Non-pigmented ciliary epithelial cell (primary cell): ENCODE measurements at regions not wholly inside any gene's neighbourhood (a gene's known extent, or its start where the extent isn't known, plus 50 kb on each side); places are given as distances from the start of the nearest gene placed in this dataset.

Experiments
- DNase-seq: peaks from one replicate; pipeline ENCODE4 v3.0.0-alpha.2; 2010; ENCODE audit warnings: low read depth

DNA sequence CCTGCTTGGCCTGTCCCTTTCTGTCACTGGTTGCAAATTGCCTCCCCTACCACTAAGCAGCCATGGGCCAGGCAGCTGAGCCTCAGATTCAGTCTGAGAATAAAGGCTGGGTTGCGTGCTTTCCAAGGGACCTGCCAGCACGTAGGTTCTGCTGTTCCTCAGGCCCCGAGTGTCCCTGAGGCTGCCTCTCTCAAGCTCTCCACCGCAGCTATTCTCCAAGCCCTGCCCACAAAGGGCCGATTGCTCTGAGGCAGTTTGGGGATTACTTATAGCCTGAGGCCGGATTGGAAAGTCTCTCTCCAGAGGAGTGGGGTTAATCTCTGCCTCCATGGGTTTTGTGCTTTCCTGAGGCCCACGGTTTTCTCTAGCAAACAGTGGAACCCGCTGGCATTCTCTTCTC is 590.7 kb downstream of the BCOR start:
- DNase-seq, result no peak

- no peak for DNase-seq
These were observed 590.0 kb downstream of the BCOR start for GRCh38 chrX:39507617-39508299.

DNA sequence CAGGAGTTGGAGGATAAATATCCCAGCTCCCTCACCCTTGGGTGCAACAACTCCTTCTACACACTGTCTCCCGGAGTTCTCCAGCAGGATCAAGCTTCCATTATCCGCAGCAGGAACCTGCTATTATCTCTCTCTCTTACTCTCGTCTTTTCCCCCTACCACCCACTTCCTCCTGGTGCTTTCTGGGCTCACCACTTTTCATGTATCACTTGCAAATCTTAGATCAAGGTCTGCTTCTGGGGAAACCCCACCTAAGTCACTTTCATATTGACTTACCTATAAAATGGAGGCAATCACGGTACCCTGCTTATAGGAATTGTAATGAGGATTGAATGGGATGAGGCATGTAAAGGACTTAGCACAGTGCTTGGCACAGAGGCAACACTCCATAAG is 589.5 kb downstream of the BCOR start:
- no peak for DNase-seq

DNA sequence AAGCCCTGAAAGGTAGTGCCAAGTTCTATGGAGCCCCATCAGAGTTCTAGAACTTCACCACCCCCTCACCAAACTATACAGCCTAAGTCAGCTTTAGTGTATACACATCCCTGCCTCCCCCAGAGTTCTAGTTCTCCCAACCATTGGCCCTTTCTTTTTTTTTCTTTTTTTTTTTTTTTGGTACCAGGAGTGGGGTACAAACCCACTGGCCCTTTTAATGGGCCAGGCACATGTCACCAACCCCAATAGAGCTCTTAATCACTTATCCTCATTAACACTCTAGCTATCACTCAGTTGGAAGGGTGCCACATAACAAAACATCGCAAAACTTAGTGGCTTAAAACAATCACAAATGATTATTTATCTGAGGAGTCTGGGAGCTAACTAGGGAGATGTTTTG is 588.6 kb downstream of the BCOR start:
- no peak for DNase-seq

DNA sequence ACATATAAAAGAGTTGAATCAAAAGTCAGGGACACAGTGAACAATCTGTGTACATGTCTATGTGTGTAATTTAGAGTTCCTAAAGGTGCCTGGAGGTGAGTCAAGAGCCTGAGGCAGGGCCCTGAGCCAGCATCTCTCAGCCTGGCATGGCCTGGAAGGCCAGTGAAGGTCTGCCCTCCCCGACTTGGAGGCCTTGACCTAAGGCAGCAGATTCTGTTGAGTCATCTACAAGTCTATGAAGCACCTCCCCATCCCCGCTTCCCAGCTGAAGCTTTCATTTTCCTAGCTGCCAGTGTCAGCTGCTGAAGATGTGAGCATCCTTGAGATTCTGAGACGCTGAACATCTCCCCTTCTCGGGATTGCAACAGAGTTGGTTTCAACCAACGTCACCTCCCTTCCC is 583.9 kb downstream of the BCOR start:
- DNase-seq, result no peak

- DNase-seq, result no peak
These were observed 583.0 kb downstream of the BCOR start for GRCh38 chrX:39514801-39515200.

- DNase-seq, result no peak
These were observed 581.3 kb downstream of the BCOR start for GRCh38 chrX:39516427-39516841.

GRCh38 chrX:39518476-39519029 is 579.2 kb downstream of the BCOR start:
- no peak for DNase-seq

DNA sequence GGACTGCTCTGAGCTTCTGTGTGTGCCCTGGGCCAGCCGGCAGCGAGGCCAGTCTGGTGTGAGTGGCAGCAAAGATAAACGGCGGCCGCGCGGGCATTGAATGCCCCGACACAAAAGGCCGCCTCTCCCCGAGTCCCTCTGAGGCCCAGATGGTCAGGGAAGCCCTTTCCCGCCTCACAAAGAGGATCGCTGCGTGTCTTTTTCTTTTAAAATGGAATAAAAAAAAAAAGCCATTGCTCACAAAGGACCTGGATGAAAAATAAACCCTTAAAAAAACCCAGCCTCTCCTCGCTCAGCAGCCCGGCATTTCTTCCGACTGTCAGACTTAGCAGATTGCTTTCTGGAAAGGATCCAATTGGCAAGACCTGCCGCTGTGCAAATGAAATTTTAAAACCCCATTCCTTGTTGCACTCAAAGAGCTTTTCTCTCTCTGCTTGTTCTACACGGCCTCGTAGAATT is 578.7 kb downstream of the BCOR start:
- DNase-seq, result no peak

- DNase-seq, result no peak
These were observed 578.0 kb downstream of the BCOR start for GRCh38 chrX:39519566-39520301.

DNA sequence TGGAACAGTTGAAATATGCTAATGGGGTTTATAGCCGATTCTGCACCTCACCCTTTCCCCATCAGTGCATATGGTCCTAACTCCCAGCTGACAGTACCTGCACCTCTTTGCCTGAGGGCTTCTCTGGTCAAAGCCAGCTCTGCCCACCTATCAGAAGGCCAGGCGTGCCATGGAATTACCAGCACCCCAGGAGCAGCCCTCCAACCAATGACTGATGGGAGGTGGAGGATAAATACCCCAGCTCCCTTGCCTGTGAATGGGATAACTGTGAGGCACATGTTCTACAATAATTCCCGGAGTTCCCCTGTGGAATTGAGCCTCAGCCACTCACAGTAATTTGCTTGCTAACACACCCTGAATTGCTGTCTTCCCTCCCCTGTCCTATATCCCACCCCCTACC is 572.0 kb downstream of the BCOR start:
- no peak for DNase-seq

DNA sequence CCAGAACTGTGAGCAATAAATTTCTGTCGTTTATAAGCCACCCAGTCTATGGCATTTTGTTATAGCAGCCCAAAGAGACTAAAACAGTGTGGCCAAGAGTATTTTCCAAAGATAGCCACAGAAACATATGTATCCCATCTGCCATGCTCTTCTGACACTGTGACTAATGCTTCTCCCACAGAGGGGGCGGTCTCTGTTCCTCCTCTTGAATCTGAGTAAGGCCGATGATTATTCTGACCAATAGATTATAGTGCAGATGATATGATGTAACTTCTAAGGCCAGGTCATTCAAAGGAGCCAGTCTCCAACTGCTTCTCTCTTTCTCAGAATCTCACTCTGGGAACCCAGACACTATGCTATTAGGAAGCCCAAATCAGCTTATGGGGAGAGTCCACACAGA is 570.7 kb downstream of the BCOR start:
- peak; percentile 14 for DNase-seq

DNA sequence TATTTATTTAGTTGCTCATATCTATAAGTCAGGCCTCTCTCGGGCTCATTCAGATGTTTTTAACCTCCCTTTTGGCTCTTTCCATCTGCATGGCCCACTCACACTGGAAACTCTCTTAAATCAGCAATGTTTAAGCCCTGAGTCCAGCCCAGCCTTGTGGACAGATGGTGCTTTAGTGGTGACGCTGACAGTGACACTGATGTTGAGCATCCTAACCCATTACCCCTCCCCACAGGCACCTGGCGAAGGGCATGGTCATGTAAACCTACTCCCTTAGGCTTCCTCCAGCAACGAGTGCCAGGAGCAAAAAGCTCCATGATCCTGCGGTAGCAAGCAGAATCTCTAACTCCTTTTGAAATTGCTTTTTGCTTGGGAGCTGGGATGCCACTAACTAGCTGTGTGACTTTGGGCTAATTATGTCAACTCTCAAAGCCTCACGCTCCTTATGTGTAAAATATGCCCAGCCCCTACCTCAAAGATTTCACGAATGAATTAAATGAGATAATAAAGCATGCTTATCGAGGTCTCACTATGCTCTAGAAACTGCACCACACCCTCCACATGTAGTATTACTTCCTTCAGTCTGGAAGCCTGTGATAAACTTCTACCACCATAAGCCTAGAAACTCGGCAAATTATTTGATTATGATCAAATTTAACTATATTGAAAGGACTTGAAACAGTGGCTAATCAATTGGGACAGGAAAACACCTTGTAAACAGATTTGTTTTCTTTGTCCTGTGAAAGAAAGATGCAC is 569.4 kb downstream of the BCOR start:
- DNase-seq, result no peak

DNA sequence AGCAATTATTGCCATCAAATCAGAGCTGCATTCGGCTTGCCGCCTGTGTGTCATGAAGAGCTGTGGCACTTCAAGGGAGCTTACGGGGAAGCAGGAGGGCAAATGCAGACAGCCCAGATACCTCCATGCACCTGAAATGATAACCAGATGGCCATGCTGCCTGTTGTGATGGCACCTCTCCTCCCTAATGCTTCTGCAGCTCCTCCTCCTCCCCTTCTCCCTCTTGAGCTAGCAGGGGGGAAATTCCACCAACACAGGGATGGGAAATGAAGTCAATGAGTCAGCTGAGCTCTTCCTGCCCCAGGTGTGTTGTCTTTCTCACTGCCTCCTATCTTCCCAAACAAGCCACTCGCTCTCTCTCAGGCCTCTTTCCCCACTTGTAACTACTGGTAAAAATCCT is 565.0 kb downstream of the BCOR start:
- DNase-seq, result no peak

- DNase-seq, result no peak
These were observed 562.8 kb downstream of the BCOR start for GRCh38 chrX:39534949-39535348.

GRCh38 chrX:39536211-39536610 is 561.5 kb downstream of the BCOR start:
- no peak for DNase-seq

- DNase-seq, result no peak
These were observed 555.9 kb downstream of the BCOR start for GRCh38 chrX:39541881-39542280.

DNA sequence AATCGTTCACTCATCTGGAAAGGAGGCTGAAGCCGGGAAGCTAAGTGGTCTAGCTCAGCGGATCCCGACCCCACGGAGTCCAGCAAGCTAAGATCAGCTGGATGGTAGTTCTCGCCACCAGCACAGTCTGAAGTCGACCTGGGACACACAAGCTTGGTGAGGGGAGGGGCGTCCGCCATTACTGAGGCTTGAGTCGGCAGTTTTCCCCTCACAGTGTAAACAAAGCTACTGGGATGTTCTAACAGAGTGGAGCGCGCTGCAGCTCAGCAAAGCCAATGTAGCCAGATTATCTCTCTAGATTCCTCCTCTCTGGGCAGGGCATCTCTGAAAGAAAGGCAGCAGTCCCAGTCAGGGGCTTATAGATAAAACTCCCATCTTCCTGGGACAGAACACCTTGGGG is 555.4 kb downstream of the BCOR start:
- DNase-seq, result no peak

DNA sequence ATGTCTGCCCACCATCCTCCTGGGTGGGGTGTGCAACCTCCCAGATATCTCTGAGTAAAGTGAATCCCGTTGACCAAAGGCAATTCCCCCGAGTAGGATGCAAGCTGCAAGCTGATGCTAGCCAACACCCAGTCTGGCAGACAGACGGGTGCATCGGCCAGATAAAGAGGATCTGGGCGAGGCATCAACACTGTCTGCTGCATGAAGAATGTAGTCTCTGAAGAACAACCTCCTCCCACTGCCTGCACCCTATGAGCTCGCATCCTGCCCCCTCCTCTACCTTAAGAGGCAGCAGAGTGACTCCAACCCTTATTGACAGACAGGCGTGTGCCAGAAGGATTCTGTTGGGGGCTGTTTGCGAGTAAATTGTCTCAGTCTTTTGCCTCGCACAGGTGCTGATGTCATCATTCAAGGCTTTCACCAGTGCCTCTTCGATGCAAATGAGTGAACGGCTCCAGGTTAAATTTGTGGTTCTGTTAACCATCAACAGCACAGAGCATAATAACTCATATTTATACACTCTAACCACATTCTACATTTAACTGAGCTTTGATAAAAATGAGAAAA is 546.9 kb downstream of the BCOR start:
- DNase-seq, result no peak

DNA sequence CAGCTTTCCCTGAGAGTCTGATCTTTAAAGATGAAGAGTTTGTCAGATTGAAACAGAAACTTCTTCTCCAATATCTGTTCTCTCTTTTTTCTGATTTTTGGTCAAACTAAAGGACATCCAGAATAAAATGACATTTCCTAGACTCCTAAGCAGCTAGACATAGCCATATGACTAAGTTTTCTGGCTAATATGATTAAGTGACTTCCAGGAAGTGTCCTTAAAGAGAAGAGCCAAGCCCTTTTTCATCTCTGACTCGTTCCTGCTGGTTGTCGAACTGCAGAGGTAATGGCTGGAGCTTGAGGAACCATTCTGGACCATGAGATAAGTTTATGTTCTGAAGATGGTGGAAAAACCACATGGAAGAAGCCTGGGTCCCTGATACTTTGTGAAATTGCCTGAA is 546.0 kb downstream of the BCOR start:
- DNase-seq, result no peak

DNA sequence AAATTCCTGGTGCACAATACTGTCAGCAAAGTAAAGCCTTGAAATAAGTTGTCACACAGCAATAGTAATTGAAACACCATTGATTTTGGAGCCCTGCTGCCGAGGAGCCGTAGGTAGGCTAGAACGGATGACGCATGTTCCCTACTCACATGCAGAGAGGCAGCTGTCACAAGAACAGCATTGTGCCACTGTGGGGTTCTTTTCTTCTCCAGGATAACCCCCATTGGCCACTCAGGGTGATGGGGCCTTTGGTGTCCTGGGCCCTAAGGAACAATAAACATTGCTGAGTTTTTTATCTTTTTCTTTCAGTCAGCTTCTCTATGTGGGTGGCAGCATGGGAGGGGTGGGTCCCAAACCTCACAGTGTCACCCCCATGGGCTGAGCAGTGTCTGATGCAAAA is 542.3 kb downstream of the BCOR start:
- no peak for DNase-seq

- DNase-seq, result no peak
These were observed 541.7 kb downstream of the BCOR start for GRCh38 chrX:39556056-39556455.
